GM23338 (cell line): ENCODE measurements at regions not wholly inside any gene's neighbourhood (a gene's known extent, or its start where the extent isn't known, plus 50 kb on each side); places are given as distances from the start of the nearest gene placed in this dataset.

Source experiments
- CREB1 ChIP-seq: fragments of 250-450 bp; sonication (Bioruptor Pico); IDR thresholded peaks from 2 replicates; pipeline ENCODE4 v1.5.0; 2020; ENCODE audit warnings: low read depth, mild to moderate bottlenecking, moderate library complexity
- CTCF ChIP-seq, 2 experiments: fragments of 200-600 bp in 1 of 2; sonication (generic) in 1 of 2; conservative IDR thresholded peaks; 2 replicates each; pipeline versions ENCODE4 v1.5.1 to v1.6.1; 2016 to 2017; ENCODE audit warnings: antibody characterized with exemption in 2 of 2, low read depth in 2 of 2, mild to moderate bottlenecking in 2 of 2, moderate library complexity in 1 of 2
- EZH2 ChIP-seq: fragments of 200-600 bp; sonication (generic); IDR thresholded peaks from one replicate; pipeline ENCODE4 v1.8.0; 2017; ENCODE audit warnings: antibody characterized with exemption, mild to moderate bottlenecking, low read depth; ENCODE audit not compliant: unreplicated experiment
- EZH2phosphoT487 ChIP-seq: fragments of 200-600 bp; sonication (generic); IDR thresholded peaks from one replicate; pipeline ENCODE4 v1.8.1; 2018; ENCODE audit warnings: antibody characterized with exemption; ENCODE audit not compliant: unreplicated experiment
- JUNB ChIP-seq: IDR thresholded peaks from one replicate; pipeline ENCODE4 v1.6.1; 2016; ENCODE audit warnings: antibody characterized with exemption; ENCODE audit not compliant: unreplicated experiment
- POLR2AphosphoS5 ChIP-seq: IDR thresholded peaks from 2 replicates; pipeline ENCODE4 v1.6.1; 2016; ENCODE audit warnings: antibody characterized with exemption, low read depth
- REST ChIP-seq: IDR thresholded peaks from one replicate; pipeline ENCODE4 v1.6.1; 2018; ENCODE audit warnings: antibody characterized with exemption; ENCODE audit not compliant: unreplicated experiment
- STAT1 ChIP-seq: IDR thresholded peaks from one replicate; pipeline ENCODE4 v1.6.1; 2016; ENCODE audit warnings: antibody characterized with exemption; ENCODE audit not compliant: unreplicated experiment
- ZNF114 ChIP-seq: fragments of 250-450 bp; sonication (Bioruptor Pico); IDR thresholded peaks from 2 replicates; pipeline ENCODE4 v1.5.0; 2020; ENCODE audit warnings: mild to moderate bottlenecking, moderate library complexity
- ZNF331 ChIP-seq: fragments of 250-450 bp; sonication (Bioruptor Pico); IDR thresholded peaks from 2 replicates; pipeline ENCODE4 v1.5.0; 2020; ENCODE audit warnings: low read depth, mild to moderate bottlenecking, moderate library complexity

GRCh38 chr9:28899926-28900325 is 1326.6 kb upstream of the C9orf72 start:
- TF ChIP-seq JUNB (no peak), REST (no peak), CTCF (conservative IDR thresholded peaks at IDR 0.05; ENCODE audit: low read depth in 2 of 2) (no peak), EZH2phosphoT487 (no peak), POLR2AphosphoS5 (no peak), STAT1 (no peak), EZH2 (no peak), ZNF331 (no peak), ZNF114 (CRISPR knock-in tag) (no peak), CREB1 (CRISPR knock-in tag) (no peak)
